Right atrium auricular region (tissue), 2 donors: ENCODE measurements at regions not wholly inside any gene's neighbourhood (a gene's known extent, or its start where the extent isn't known, plus 50 kb on each side); places are given as distances from the start of the nearest gene placed in this dataset.

Experiments used
- DNase-seq: peaks from one replicate; pipeline ENCODE4 v3.0.0-alpha.2; 2019; ENCODE audit warnings: low spot score
- H3K27ac ChIP-seq, 2 donors: fragments of 200-600 bp; sonication (generic); 1 replicate in 1 of 2; 2 replicates in 1 of 2; pipeline ENCODE4 v1.5.1; 2016 to 2019
- H3K27me3 ChIP-seq, 2 donors: fragments of 200-600 bp; sonication (generic); one replicate each; pipeline versions ENCODE4 v1.5.1 to v1.6.0; 2017 to 2019
- H3K36me3 ChIP-seq: fragments of 200-600 bp; sonication (generic); one replicate; pipeline ENCODE4 v1.5.1; 2016
- H3K4me1 ChIP-seq, 2 donors: fragments of 200-600 bp; sonication (generic); one replicate each; pipeline versions ENCODE4 v1.5.1 to v1.6.0; 2017 to 2019
- H3K4me3 ChIP-seq, 2 donors: fragments of 200-600 bp; sonication (generic); 1 replicate in 1 of 2; 2 replicates in 1 of 2; pipeline ENCODE4 v1.5.1; 2017 to 2019; ENCODE audit warnings: mild to moderate bottlenecking in 1 of 2, moderate library complexity in 1 of 2
- H3K9me3 ChIP-seq, 2 donors: fragments of 200-600 bp; sonication (generic); one replicate each; pipeline ENCODE4 v1.5.1; 2019
- TF ChIP-seq, protein P1 (sequence below), 2 donors: fragments of 200-600 bp; sonication (generic); IDR thresholded peaks; one replicate each; pipeline ENCODE4 v1.5.1; 2019; ENCODE audit warnings: antibody characterized with exemption in 2 of 2

GRCh38 chr2:239747771-239748170 is 277.4 kb downstream of the NDUFA10 start:
- Histone ChIP-seq H3K27ac (no peak overlapping the region), H3K4me3 (no peak overlapping the region), H3K4me1 (no peaks in the 10 kb centered on the region), H3K27me3 (no peaks in the 10 kb centered on the region), H3K9me3 (no peaks in the 10 kb centered on the region), H3K36me3 (no peaks in the 10 kb centered on the region)
- no peak for DNase-seq
- TF ChIP-seq, protein P1, sequence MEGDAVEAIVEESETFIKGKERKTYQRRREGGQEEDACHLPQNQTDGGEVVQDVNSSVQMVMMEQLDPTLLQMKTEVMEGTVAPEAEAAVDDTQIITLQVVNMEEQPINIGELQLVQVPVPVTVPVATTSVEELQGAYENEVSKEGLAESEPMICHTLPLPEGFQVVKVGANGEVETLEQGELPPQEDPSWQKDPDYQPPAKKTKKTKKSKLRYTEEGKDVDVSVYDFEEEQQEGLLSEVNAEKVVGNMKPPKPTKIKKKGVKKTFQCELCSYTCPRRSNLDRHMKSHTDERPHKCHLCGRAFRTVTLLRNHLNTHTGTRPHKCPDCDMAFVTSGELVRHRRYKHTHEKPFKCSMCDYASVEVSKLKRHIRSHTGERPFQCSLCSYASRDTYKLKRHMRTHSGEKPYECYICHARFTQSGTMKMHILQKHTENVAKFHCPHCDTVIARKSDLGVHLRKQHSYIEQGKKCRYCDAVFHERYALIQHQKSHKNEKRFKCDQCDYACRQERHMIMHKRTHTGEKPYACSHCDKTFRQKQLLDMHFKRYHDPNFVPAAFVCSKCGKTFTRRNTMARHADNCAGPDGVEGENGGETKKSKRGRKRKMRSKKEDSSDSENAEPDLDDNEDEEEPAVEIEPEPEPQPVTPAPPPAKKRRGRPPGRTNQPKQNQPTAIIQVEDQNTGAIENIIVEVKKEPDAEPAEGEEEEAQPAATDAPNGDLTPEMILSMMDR (IDR thresholded peaks at IDR 0.05), result no peak

GRCh38 chr2:239747274-239747673 is 277.9 kb downstream of the NDUFA10 start:
- DNase-seq, result no peak

GRCh38 chr2:239746559-239747246 is 278.4 kb downstream of the NDUFA10 start:
- Histone ChIP-seq H3K27me3 (no peaks in the 10 kb centered on the region), H3K36me3 (no peaks in the 10 kb centered on the region), H3K4me1 (no peaks in the 10 kb centered on the region), H3K27ac (no peak overlapping the region), H3K4me3 (no peak overlapping the region), H3K9me3 (no peaks in the 10 kb centered on the region)
- TF ChIP-seq, protein P1 (IDR thresholded peaks at IDR 0.05), result no peak
- no peak for DNase-seq

More at GRCh38 chr2:239747274-239747673, 277.9 kb downstream of the NDUFA10 start:
- TF ChIP-seq, protein P1 (IDR thresholded peaks at IDR 0.05), result no peak
- no peak overlapping the region for H3K27ac ChIP-seq
- no peaks in the 10 kb centered on the region for H3K27me3 ChIP-seq
- no peaks in the 10 kb centered on the region for H3K9me3 ChIP-seq
- H3K36me3 ChIP-seq, result no peaks in the 10 kb centered on the region
- H3K4me3 ChIP-seq, result no peak overlapping the region
- no peaks in the 10 kb centered on the region for H3K4me1 ChIP-seq

DNA sequence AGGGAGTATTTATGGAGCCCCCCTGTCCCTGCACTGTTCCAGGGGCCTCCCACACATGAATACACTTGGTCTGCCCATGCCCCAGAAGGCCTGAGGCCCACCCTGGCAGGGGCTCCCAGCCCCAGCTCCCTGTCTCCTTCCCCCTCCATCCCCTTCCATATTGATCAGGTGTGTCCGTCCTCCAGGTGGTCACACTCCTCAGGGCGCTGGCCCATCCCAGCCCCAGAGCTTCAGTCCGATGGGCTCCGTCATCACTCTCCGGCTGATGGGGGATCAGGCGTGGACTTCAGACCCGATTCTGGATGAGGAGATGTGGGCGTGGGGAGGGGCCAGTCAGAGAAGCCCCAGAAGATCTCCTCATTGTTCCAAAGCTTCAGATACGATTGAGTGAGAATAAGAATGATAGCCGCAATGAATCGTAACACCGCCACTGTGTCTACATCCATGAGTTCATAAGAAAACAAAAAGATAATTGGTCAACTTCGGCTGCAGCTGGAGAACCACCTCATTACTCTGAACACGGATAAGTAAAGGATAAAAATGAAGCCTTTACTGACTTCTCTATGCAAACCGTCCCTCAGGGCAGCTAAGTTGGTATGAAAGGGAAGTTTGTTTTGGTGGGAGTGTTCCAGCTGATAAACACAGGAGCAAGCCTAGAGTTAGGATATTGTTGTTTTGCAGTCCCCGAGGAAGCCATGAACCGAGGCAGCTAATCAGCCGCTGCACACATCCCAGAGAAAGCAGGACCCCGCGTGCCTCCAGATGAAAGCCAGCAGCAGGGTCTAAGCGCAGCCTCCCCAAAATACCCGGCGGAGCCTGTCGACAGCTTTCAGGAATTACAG is 279.5 kb downstream of the NDUFA10 start:
- no peaks in the 10 kb centered on the region for H3K9me3 ChIP-seq
- no peak for DNase-seq

DNA sequence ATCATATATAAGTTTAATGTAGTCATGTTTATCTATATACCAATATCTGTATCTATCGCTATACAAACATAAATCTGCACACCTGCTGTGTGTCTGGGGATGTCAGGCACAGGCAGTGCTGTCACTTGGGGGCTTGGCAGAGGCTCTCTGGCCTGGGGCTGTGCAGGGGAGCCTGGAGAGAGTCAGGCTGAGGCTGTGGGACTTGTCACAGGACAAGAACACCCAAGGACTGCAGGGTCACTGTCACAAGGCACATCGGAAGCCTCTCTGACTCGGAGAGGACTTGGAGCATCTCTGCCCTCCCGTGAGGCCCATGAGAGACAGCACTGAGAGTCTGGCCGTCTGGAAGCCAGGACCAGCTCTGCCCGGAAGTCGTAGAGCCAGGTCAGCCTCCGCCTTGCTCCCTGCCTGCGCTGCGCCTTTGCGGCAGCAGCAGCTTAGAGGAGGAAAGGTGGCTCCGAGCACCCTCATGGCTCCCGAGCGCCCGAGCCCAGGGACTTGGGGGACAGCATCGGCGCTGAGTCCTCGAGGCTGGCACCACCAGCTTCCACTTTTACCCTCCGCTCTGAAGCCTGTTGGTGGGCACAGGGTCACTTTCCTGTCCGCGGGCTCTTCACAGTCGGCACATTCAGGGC is 280.3 kb downstream of the NDUFA10 start:
- Histone ChIP-seq H3K4me3 (no peak overlapping the region), H3K36me3 (no peaks in the 10 kb centered on the region), H3K9me3 (no peaks in the 10 kb centered on the region), H3K27ac (no peak overlapping the region), H3K4me1 (no peaks in the 10 kb centered on the region), H3K27me3 (no peaks in the 10 kb centered on the region)
- TF ChIP-seq, protein P1 (IDR thresholded peaks at IDR 0.05), result no peak
- DNase-seq, result no peak

More for the DNA sequence above, 279.5 kb downstream of the NDUFA10 start:
- TF ChIP-seq, protein P1 (IDR thresholded peaks at IDR 0.05), result no peak
- Histone ChIP-seq H3K36me3 (no peaks in the 10 kb centered on the region), H3K27me3 (no peaks in the 10 kb centered on the region), H3K4me1 (no peaks in the 10 kb centered on the region), H3K27ac (no peak overlapping the region), H3K4me3 (no peak overlapping the region)
